ENCODE measurements at regions not wholly inside any gene's neighbourhood (a gene's known extent, or its start where the extent isn't known, plus 50 kb on each side); places are given as distances from the start of the nearest gene placed in this dataset.

GRCh38 chr6:54441687-54442248 lies 133.5 kb downstream of the TINAG start:
- TF ChIP-seq CTCF (IDR thresholded peaks at IDR 0.05; ENCODE audit: low read depth, low read length, poor library complexity, severe bottlenecking) = no peak
- TF ChIP-seq EZH2phosphoT487 (IDR thresholded peaks at IDR 0.05; ENCODE audit: borderline replicate concordance, low read length) = no peak

Measured in DOHH2 (cell line).